GM12878 (cell line): ENCODE measurements at regions not wholly inside any gene's neighbourhood (a gene's known extent, or its start where the extent isn't known, plus 50 kb on each side); places are given as distances from the start of the nearest gene placed in this dataset.

Source experiments
- ATAC-seq: fragments of 200-7000 bp; cut with Tn5 transposase; 3 replicates; pipeline ENCODE4 v1.9.1; 2020; ENCODE audit warnings: mild to moderate bottlenecking, moderate library complexity
- BruUV-seq: library from RNA; stranded (reverse); fragments of 400-500 nt; replicated peaks from 2 replicates; lab custom pipeline; 2021; lab: Mats Ljungman, UMichigan
- CTCF ChIA-PET: fragments of 300-600 bp; sonication (Branson Sonifier 250); formaldehyde crosslinking; extraction: SDS; loops from one replicate; lab custom pipeline; 2021; ENCODE audit warnings: inconsistent platforms; lab: Yijun Ruan, JAX
- POLR2A ChIA-PET: fragments of 350-600 bp; formaldehyde crosslinking; extraction: SDS; loops from one replicate; lab custom pipeline; 2021; ENCODE audit warnings: inconsistent platforms; lab: Charles Lee
- RAD21 ChIA-PET: fragments of 300-600 bp; sonication (Branson Sonifier 250); formaldehyde crosslinking; loops from one replicate; lab custom pipeline; 2023; ENCODE audit warnings: antibody characterized with exemption; ENCODE audit not compliant: unreplicated experiment; lab: Charles Lee
- SMC1A ChIA-PET: fragments of 300-600 bp; sonication (Branson Sonifier 250); formaldehyde crosslinking; loops from one replicate; lab custom pipeline; 2023; ENCODE audit not compliant: unreplicated experiment, uncharacterized antibody; lab: Charles Lee
- DNase-seq: peaks from one replicate; pipeline ENCODE4 v3.0.0-alpha.2; 2011; ENCODE audit warnings: low read depth, low spot score
- FAIRE-seq: peaks from 3 replicates; lab custom pipeline; 2011; peaks lifted over from hg19 to GRCh38; lab: Jason Lieb, UNC
- H2AFZ ChIP-seq: 2 replicates; pipeline ENCODE4 v1.6.0; 2011; ENCODE audit warnings: low read depth, low read length, control low read depth; ENCODE audit not compliant: control insufficient read depth
- H3K27ac ChIP-seq: 2 replicates; pipeline ENCODE4 v1.5.1; 2011; ENCODE audit warnings: control low read depth; ENCODE audit not compliant: control insufficient read depth, insufficient read depth
- H3K27me3 ChIP-seq, 2 experiments: replicated peaks in 1 of 2; 2 replicates each; pipeline versions ENCODE4 v1.6.0 to v1.6.1; 2011; ENCODE audit warnings: low read length in 1 of 2; ENCODE audit not compliant: control insufficient read depth in 2 of 2, insufficient read depth in 2 of 2
- H3K36me3 ChIP-seq, 2 experiments: 2 replicates each; pipeline ENCODE4 v1.5.1; 2011; ENCODE audit warnings: low read length in 1 of 2; ENCODE audit not compliant: control insufficient read depth in 2 of 2, insufficient read depth in 2 of 2
- H3K4me1 ChIP-seq: 2 replicates; pipeline ENCODE4 v1.6.1; 2011; ENCODE audit warnings: mild to moderate bottlenecking, low read length, moderate library complexity, mixed read lengths; ENCODE audit not compliant: control insufficient read depth, insufficient read depth
- H3K4me2 ChIP-seq: 2 replicates; pipeline ENCODE4 v1.6.0; 2011; ENCODE audit warnings: control low read depth; ENCODE audit not compliant: control insufficient read depth, insufficient read depth
- H3K4me3 ChIP-seq: fragments of 200-600 bp; sonication (generic); 2 replicates; pipeline ENCODE4 v1.5.1; 2016
- H3K79me2 ChIP-seq: 2 replicates; pipeline ENCODE4 v1.6.0; 2011; ENCODE audit warnings: low read length; ENCODE audit not compliant: control insufficient read depth, insufficient read depth
- H3K9ac ChIP-seq: 2 replicates; pipeline ENCODE4 v1.8.0; 2011; ENCODE audit warnings: low read length, control low read depth, mixed read lengths; ENCODE audit not compliant: control insufficient read depth, insufficient read depth
- H3K9me3 ChIP-seq: replicated peaks from 3 replicates; pipeline ENCODE4 v1.5.1; 2011; ENCODE audit warnings: mild to moderate bottlenecking, low read length; ENCODE audit not compliant: control insufficient read depth, insufficient read depth
- H4K20me1 ChIP-seq: 2 replicates; pipeline ENCODE4 v1.6.0; 2011; ENCODE audit not compliant: control insufficient read depth, insufficient read depth
- CTCF ChIP-seq, 3 experiments: IDR thresholded peaks in 2 of 3; conservative IDR thresholded peaks in 1 of 3; 2 replicates each; pipeline ENCODE4 v1.5.1; 2011; ENCODE audit warnings: low read depth in 3 of 3, low read length in 3 of 3, mild to moderate bottlenecking in 3 of 3, control low read depth in 2 of 3, moderate library complexity in 2 of 3, inconsistent platforms in 1 of 3, mixed read lengths in 1 of 3; ENCODE audit not compliant: control insufficient read depth in 2 of 3, insufficient read depth in 1 of 3; ENCODE audit errors: extremely low read depth in 1 of 3
- MEF2B ChIP-seq: fragments of 450-650 bp; IDR thresholded peaks from 2 replicates; pipeline ENCODE4 v1.6.1; 2018; ENCODE audit warnings: mild to moderate bottlenecking, moderate library complexity; ENCODE audit not compliant: partially characterized antibody, poor library complexity, severe bottlenecking
- PRDM15 ChIP-seq: fragments of 450-650 bp; formaldehyde crosslinking; IDR thresholded peaks from 2 replicates; pipeline ENCODE4 v1.4.0; 2020; ENCODE audit warnings: mild to moderate bottlenecking, moderate library complexity
- SMC3 ChIP-seq: IDR thresholded peaks from 2 replicates; pipeline ENCODE4 v1.6.1; 2011; ENCODE audit warnings: low read length, improper control_type of control experiment, borderline replicate concordance
- WGBS: methylation state at CpG from one replicate; pipeline ENCODE4 v1.1.6; 2016; ENCODE audit warnings: low lambda C conversion rate; ENCODE audit not compliant: insufficient replicate concordance, insufficient coverage; ENCODE audit errors: missing lambda C conversion rate; 5-methylcytosine and 5-hydroxymethylcytosine counted together
- in situ Hi-C: fragments of 300-500 bp; cut with MboI; formaldehyde crosslinking; loops from 9 replicates; pipeline ENCODE4 v1.14.3; 2018; ENCODE audit warnings: mixed read lengths
- intact Hi-C: fragments of 100-400 bp; cut with micrococcal nuclease; formaldehyde crosslinking; loops from one replicate; pipeline ENCODE4 v1.14.2; 2022; ENCODE audit not compliant: unreplicated experiment

GRCh38 chr14:81990312-81990761, 456.7 kb upstream of the SEL1L start (continued):
- peak; percentile 78 to 85 (median 81) for TF ChIP-seq CTCF (IDR thresholded peaks at IDR 0.05 in 2 of 3, conservative IDR thresholded peaks at IDR 0.05 in 1 of 3; ENCODE audit: control insufficient read depth in 2 of 3, extremely low read depth in 1 of 3, insufficient read depth in 1 of 3, low read depth in 3 of 3, low read length in 3 of 3)
- TF ChIP-seq PRDM15, result no peak

- ChIA-PET CTCF (interaction anchor here (0.6 to 4.6 kb wide), 18 partner anchors 10 to 1080 kb away, joined by 3 to 24 read pairs (median 6); no protein-coding TSS in a partner anchor), RAD21 (interaction anchor here (1.1 to 4.4 kb wide), 5 partner anchors 50 to 366 kb away, joined by 3 to 18 read pairs (median 6); no protein-coding TSS in a partner anchor), POLR2A (no interaction called here), SMC1A (interaction anchor here (0.8 to 2.7 kb wide), 7 partner anchors 8 to 426 kb away, joined by 3 to 11 read pairs (median 8); no protein-coding TSS in a partner anchor)
- Histone ChIP-seq H3K9me3 (no peaks in the 10 kb centered on the region), H3K79me2 (no peaks in the 10 kb centered on the region), H3K4me1 (no peaks in the 10 kb centered on the region), H3K36me3 (no peaks in the 10 kb centered on the region), H3K4me2 (no peak overlapping the region), H2AFZ (no peak overlapping the region), H3K27me3 (no peaks in the 10 kb centered on the region), H3K4me3 (no peak overlapping the region), H3K27ac (no peak overlapping the region), H4K20me1 (no peaks in the 10 kb centered on the region), H3K9ac (no peak overlapping the region)
- FAIRE-seq, result no peak
- intact Hi-C loops (loop anchor here (2.0 to 10.0 kb wide), 8 partner anchors 240 to 1470 kb away; no protein-coding TSS in a partner anchor), in situ Hi-C loops (loop anchor here (25.0 kb wide), 2 partner anchors 1070 to 1470 kb away; no protein-coding TSS in a partner anchor)
- BruUV-seq, result no TSS peak
- peak; percentile 72 for ATAC-seq
- peak; percentile 14; the same call in 1 of the 2 replicates for TF ChIP-seq SMC3
- TF ChIP-seq MEF2B, result no peak
- peak in 2 of 3 experiments; percentile 23 to 28; a peak in 4 of 6 replicates for TF ChIP-seq CTCF (IDR thresholded peaks at IDR 0.05 in 2 of 3, conservative IDR thresholded peaks at IDR 0.05 in 1 of 3; ENCODE audit: control insufficient read depth in 2 of 3, extremely low read depth in 1 of 3, insufficient read depth in 1 of 3, low read depth in 3 of 3, low read length in 3 of 3)
- 0% methylated on average over 1 of the region's 1 CpG for WGBS
- no peak for DNase-seq
Measured at GRCh38 chr14:81991998-81992397, 458.3 kb upstream of the SEL1L start.
